Ishikawa (cell line): ENCODE measurements at regions not wholly inside any gene's neighbourhood (a gene's known extent, or its start where the extent isn't known, plus 50 kb on each side); places are given as distances from the start of the nearest gene placed in this dataset.

Source experiments
- CREB1 ChIP-seq: IDR thresholded peaks from 2 replicates; pipeline ENCODE4 v1.6.1; 2012; ENCODE audit warnings: low read depth
- NFIC ChIP-seq: IDR thresholded peaks from 2 replicates; pipeline ENCODE4 v1.6.1; 2012

- TF ChIP-seq NFIC (no peak), CREB1 (no peak)
Measured at GRCh38 chr11:134741453-134742223, 329.6 kb upstream of the B3GAT1 start.
